ENCODE measurements at regions not wholly inside any gene's neighbourhood (a gene's known extent, or its start where the extent isn't known, plus 50 kb on each side); places are given as distances from the start of the nearest gene placed in this dataset.
"Not testable (repeated sequence)": the region's sequence is repeated elsewhere in the genome, so short reads cannot be mapped to it uniquely, and the experiment has no call there.

- TF ChIP-seq YY1 (IDR thresholded peaks at IDR 0.05; ENCODE audit: insufficient read depth, insufficient read length), result no peak
- TF ChIP-seq ZNF274 (IDR thresholded peaks at IDR 0.05; ENCODE audit: low read depth, low read length), result no peak
- TF ChIP-seq SUZ12 (IDR thresholded peaks at IDR 0.05; ENCODE audit: extremely low read depth, insufficient read depth, insufficient read length), result no peak
- Histone ChIP-seq H3K9me3 (ENCODE audit: insufficient read depth, low read length) (no peaks in the 10 kb centered on the region), H3K4me1 (ENCODE audit: insufficient read depth, insufficient read length) (no peaks in the 10 kb centered on the region), H3K27me3 (ENCODE audit: insufficient read depth, insufficient read length) (no peaks in the 10 kb centered on the region), H3K36me3 (ENCODE audit: insufficient read depth, insufficient read length, low read length) (no peaks in the 10 kb centered on the region), H3K4me3 (ENCODE audit: insufficient read length, low read depth) (no peak overlapping the region), H3K9ac (ENCODE audit: insufficient read length, low read depth) (no peak overlapping the region)
- no peak for DNase-seq (ENCODE audit: low read depth, low spot score)
Observed at GRCh38 chr6:139522511-139523220, 148.2 kb upstream of the CITED2 start.

- Histone ChIP-seq H3K4me1 (ENCODE audit: insufficient read depth, insufficient read length) (no peaks in the 10 kb centered on the region), H3K4me3 (ENCODE audit: insufficient read length, low read depth) (no peak overlapping the region), H3K36me3 (ENCODE audit: insufficient read depth, insufficient read length, low read length) (no peaks in the 10 kb centered on the region), H3K9ac (ENCODE audit: insufficient read length, low read depth) (no peak overlapping the region), H3K27me3 (ENCODE audit: insufficient read depth, insufficient read length) (no peaks in the 10 kb centered on the region), H3K9me3 (ENCODE audit: insufficient read depth, low read length) (no peaks in the 10 kb centered on the region)
- no peak for TF ChIP-seq YY1 (IDR thresholded peaks at IDR 0.05; ENCODE audit: insufficient read depth, insufficient read length)
- no peak for TF ChIP-seq ZNF274 (IDR thresholded peaks at IDR 0.05; ENCODE audit: low read depth, low read length)
- no peak for TF ChIP-seq SUZ12 (IDR thresholded peaks at IDR 0.05; ENCODE audit: extremely low read depth, insufficient read depth, insufficient read length)
- no peak for DNase-seq (ENCODE audit: low read depth, low spot score)
Observed at GRCh38 chr6:139521338-139521737, 146.9 kb upstream of the CITED2 start.

GRCh38 chr6:139520321-139520768, 145.9 kb upstream of the CITED2 start:
- TF ChIP-seq YY1 (IDR thresholded peaks at IDR 0.05; ENCODE audit: insufficient read depth, insufficient read length), result no peak
- no peak for TF ChIP-seq ZNF274 (IDR thresholded peaks at IDR 0.05; ENCODE audit: low read depth, low read length)
- TF ChIP-seq SUZ12 (IDR thresholded peaks at IDR 0.05; ENCODE audit: extremely low read depth, insufficient read depth, insufficient read length), result no peak

GRCh38 chr6:139519571-139520031, 145.2 kb upstream of the CITED2 start:
- no peak overlapping the region for H3K4me3 ChIP-seq (ENCODE audit: insufficient read length, low read depth)
- no peaks in the 10 kb centered on the region for H3K36me3 ChIP-seq (ENCODE audit: insufficient read depth, insufficient read length, low read length)
- H3K4me1 ChIP-seq (ENCODE audit: insufficient read depth, insufficient read length), result no peaks in the 10 kb centered on the region
- DNase-seq (ENCODE audit: low read depth, low spot score), result no peak
- TF ChIP-seq SUZ12 (IDR thresholded peaks at IDR 0.05; ENCODE audit: extremely low read depth, insufficient read depth, insufficient read length) (no peak), YY1 (IDR thresholded peaks at IDR 0.05; ENCODE audit: insufficient read depth, insufficient read length) (no peak), ZNF274 (IDR thresholded peaks at IDR 0.05; ENCODE audit: low read depth, low read length) (no peak)
- H3K9ac ChIP-seq (ENCODE audit: insufficient read length, low read depth), result no peak overlapping the region
- H3K9me3 ChIP-seq (ENCODE audit: insufficient read depth, low read length), result no peaks in the 10 kb centered on the region
- no peaks in the 10 kb centered on the region for H3K27me3 ChIP-seq (ENCODE audit: insufficient read depth, insufficient read length)

More at GRCh38 chr6:139520321-139520768, 145.9 kb upstream of the CITED2 start:
- no peaks in the 10 kb centered on the region for H3K27me3 ChIP-seq (ENCODE audit: insufficient read depth, insufficient read length)
- H3K9ac ChIP-seq (ENCODE audit: insufficient read length, low read depth), result no peak overlapping the region
- no peak for DNase-seq (ENCODE audit: low read depth, low spot score)
- no peak overlapping the region for H3K4me3 ChIP-seq (ENCODE audit: insufficient read length, low read depth)
- H3K9me3 ChIP-seq (ENCODE audit: insufficient read depth, low read length), result no peaks in the 10 kb centered on the region
- H3K36me3 ChIP-seq (ENCODE audit: insufficient read depth, insufficient read length, low read length), result no peaks in the 10 kb centered on the region
- no peaks in the 10 kb centered on the region for H3K4me1 ChIP-seq (ENCODE audit: insufficient read depth, insufficient read length)

GRCh38 chr6:139519097-139519496, 144.6 kb upstream of the CITED2 start:
- TF ChIP-seq YY1 (IDR thresholded peaks at IDR 0.05; ENCODE audit: insufficient read depth, insufficient read length) (no peak), SUZ12 (IDR thresholded peaks at IDR 0.05; ENCODE audit: extremely low read depth, insufficient read depth, insufficient read length) (no peak), ZNF274 (IDR thresholded peaks at IDR 0.05; ENCODE audit: low read depth, low read length) (no peak)
- H3K9ac ChIP-seq (ENCODE audit: insufficient read length, low read depth), result no peak overlapping the region
- H3K4me3 ChIP-seq (ENCODE audit: insufficient read length, low read depth), result no peak overlapping the region
- no peaks in the 10 kb centered on the region for H3K4me1 ChIP-seq (ENCODE audit: insufficient read depth, insufficient read length)
- no peak for DNase-seq (ENCODE audit: low read depth, low spot score)
- H3K9me3 ChIP-seq (ENCODE audit: insufficient read depth, low read length), result no peaks in the 10 kb centered on the region
- no peaks in the 10 kb centered on the region for H3K36me3 ChIP-seq (ENCODE audit: insufficient read depth, insufficient read length, low read length)
- H3K27me3 ChIP-seq (ENCODE audit: insufficient read depth, insufficient read length), result no peaks in the 10 kb centered on the region

GRCh38 chr6:139518556-139519091, 144.2 kb upstream of the CITED2 start:
- DNase-seq (ENCODE audit: low read depth, low spot score), result no peak
- H3K36me3 ChIP-seq (ENCODE audit: insufficient read depth, insufficient read length, low read length), result no peaks in the 10 kb centered on the region
- H3K4me3 ChIP-seq (ENCODE audit: insufficient read length, low read depth), result no peak overlapping the region
- no peak for TF ChIP-seq YY1 (IDR thresholded peaks at IDR 0.05; ENCODE audit: insufficient read depth, insufficient read length)
- TF ChIP-seq ZNF274 (IDR thresholded peaks at IDR 0.05; ENCODE audit: low read depth, low read length), result no peak
- no peak for TF ChIP-seq SUZ12 (IDR thresholded peaks at IDR 0.05; ENCODE audit: extremely low read depth, insufficient read depth, insufficient read length)
- H3K9me3 ChIP-seq (ENCODE audit: insufficient read depth, low read length), result no peaks in the 10 kb centered on the region
- no peak overlapping the region for H3K9ac ChIP-seq (ENCODE audit: insufficient read length, low read depth)
- H3K27me3 ChIP-seq (ENCODE audit: insufficient read depth, insufficient read length), result no peaks in the 10 kb centered on the region
- no peaks in the 10 kb centered on the region for H3K4me1 ChIP-seq (ENCODE audit: insufficient read depth, insufficient read length)

GRCh38 chr6:139517998-139518555, 143.6 kb upstream of the CITED2 start:
- H3K27me3 ChIP-seq (ENCODE audit: insufficient read depth, insufficient read length); H3K9ac ChIP-seq (ENCODE audit: insufficient read length, low read depth); H3K36me3 ChIP-seq (ENCODE audit: insufficient read depth, insufficient read length, low read length); DNase-seq (ENCODE audit: low read depth, low spot score); H3K4me1 ChIP-seq (ENCODE audit: insufficient read depth, insufficient read length); H3K9me3 ChIP-seq (ENCODE audit: insufficient read depth, low read length); H3K4me3 ChIP-seq (ENCODE audit: insufficient read length, low read depth): not testable (repeated sequence)
